Peyer's patch (tissue), 4 donors: ENCODE measurements at regions not wholly inside any gene's neighbourhood (a gene's known extent, or its start where the extent isn't known, plus 50 kb on each side); places are given as distances from the start of the nearest gene placed in this dataset.

Experiments
- POLR2A ChIP-seq, 2 donors: fragments of 450-650 bp; IDR thresholded peaks; one replicate each; pipeline ENCODE4 v1.5.1; 2017; ENCODE audit warnings: antibody characterized with exemption in 2 of 2, mild to moderate bottlenecking in 2 of 2, moderate library complexity in 2 of 2
- TF ChIP-seq, protein P1 (sequence below), 6 experiments: fragments of 450-650 bp in 4 of 6; fragments of 200-600 bp in 2 of 6; sonication (generic) in 1 of 6; IDR thresholded peaks; one replicate each; pipeline ENCODE4 v1.5.1; 2017 to 2019; ENCODE audit warnings: antibody characterized with exemption in 6 of 6, mild to moderate bottlenecking in 3 of 6, moderate library complexity in 1 of 6

DNA sequence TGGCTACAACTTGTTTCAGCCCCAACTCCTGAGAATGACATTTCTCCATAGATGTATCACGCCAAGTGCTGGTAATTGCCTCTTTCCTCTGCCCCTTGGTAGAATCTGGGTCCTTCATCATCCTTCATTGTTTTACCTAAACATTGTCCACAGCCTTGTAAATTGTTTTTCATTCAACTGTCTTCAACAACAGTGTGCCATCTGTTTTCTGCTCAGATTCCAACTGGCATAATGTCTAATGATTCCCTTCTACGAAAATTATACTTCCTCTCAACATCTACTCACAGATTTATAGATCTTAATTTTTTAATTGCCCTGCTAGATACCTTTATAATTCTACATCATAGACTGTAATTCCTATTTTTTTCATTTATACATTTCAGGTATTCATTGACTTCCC is 226.9 kb downstream of the TPRG1 start:
- TF ChIP-seq, protein P1, sequence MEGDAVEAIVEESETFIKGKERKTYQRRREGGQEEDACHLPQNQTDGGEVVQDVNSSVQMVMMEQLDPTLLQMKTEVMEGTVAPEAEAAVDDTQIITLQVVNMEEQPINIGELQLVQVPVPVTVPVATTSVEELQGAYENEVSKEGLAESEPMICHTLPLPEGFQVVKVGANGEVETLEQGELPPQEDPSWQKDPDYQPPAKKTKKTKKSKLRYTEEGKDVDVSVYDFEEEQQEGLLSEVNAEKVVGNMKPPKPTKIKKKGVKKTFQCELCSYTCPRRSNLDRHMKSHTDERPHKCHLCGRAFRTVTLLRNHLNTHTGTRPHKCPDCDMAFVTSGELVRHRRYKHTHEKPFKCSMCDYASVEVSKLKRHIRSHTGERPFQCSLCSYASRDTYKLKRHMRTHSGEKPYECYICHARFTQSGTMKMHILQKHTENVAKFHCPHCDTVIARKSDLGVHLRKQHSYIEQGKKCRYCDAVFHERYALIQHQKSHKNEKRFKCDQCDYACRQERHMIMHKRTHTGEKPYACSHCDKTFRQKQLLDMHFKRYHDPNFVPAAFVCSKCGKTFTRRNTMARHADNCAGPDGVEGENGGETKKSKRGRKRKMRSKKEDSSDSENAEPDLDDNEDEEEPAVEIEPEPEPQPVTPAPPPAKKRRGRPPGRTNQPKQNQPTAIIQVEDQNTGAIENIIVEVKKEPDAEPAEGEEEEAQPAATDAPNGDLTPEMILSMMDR (IDR thresholded peaks at IDR 0.05) = no peak
- no peak for TF ChIP-seq POLR2A (IDR thresholded peaks at IDR 0.05)
